HCT116 (cell line): ENCODE measurements at regions not wholly inside any gene's neighbourhood (a gene's known extent, or its start where the extent isn't known, plus 50 kb on each side); places are given as distances from the start of the nearest gene placed in this dataset.

Experiments used
- CTCF ChIP-seq, 3 experiments: fragments of 200-600 bp in 1 of 3; sonication (generic) in 1 of 3; IDR thresholded peaks in 2 of 3; conservative IDR thresholded peaks in 1 of 3; 2 replicates each; pipeline ENCODE4 v1.5.1; 2012 to 2017; ENCODE audit warnings: low read depth in 2 of 3, low read length in 2 of 3, antibody characterized with exemption in 1 of 3, borderline replicate concordance in 1 of 3, control low read depth in 1 of 3, mild to moderate bottlenecking in 1 of 3, mixed read lengths in 1 of 3, mixed run types in 1 of 3, moderate library complexity in 1 of 3; ENCODE audit not compliant: insufficient read depth in 1 of 3
- EGR1 ChIP-seq: IDR thresholded peaks from 2 replicates; pipeline ENCODE4 v1.6.1; 2012; ENCODE audit warnings: low read depth
- EZH2phosphoT487 ChIP-seq: fragments of 200-600 bp; IDR thresholded peaks from 2 replicates; pipeline ENCODE4 v1.6.1; 2018; ENCODE audit warnings: antibody characterized with exemption, borderline replicate concordance
- JUND ChIP-seq: IDR thresholded peaks from 2 replicates; pipeline ENCODE4 v1.6.1; 2012
- MAX ChIP-seq: IDR thresholded peaks from 2 replicates; pipeline ENCODE4 v1.6.1; 2012
- POLR2A ChIP-seq: IDR thresholded peaks from 2 replicates; pipeline ENCODE4 v1.7.0; 2011; ENCODE audit warnings: borderline replicate concordance; ENCODE audit not compliant: insufficient read depth, insufficient read length; ENCODE audit errors: extremely low read depth
- POLR2AphosphoS5 ChIP-seq: IDR thresholded peaks from 2 replicates; pipeline ENCODE4 v1.6.1; 2011; ENCODE audit warnings: mild to moderate bottlenecking, low read depth, low read length, moderate library complexity
- REST ChIP-seq: IDR thresholded peaks from 2 replicates; pipeline ENCODE4 v1.6.1; 2012; ENCODE audit warnings: low read depth
- SIN3A ChIP-seq: IDR thresholded peaks from 2 replicates; pipeline ENCODE4 v1.6.1; 2012; ENCODE audit warnings: low read depth
- SP1 ChIP-seq: IDR thresholded peaks from 2 replicates; pipeline ENCODE4 v1.6.1; 2012; ENCODE audit warnings: low read depth
- SRF ChIP-seq: IDR thresholded peaks from 2 replicates; pipeline ENCODE4 v1.6.1; 2012; ENCODE audit warnings: low read depth
- ZFX ChIP-seq: fragments of 450-650 bp; IDR thresholded peaks from 2 replicates; pipeline ENCODE4 v1.6.1; 2017
- ZNF274 ChIP-seq: fragments of 200-500 bp; sonication (Bioruptor generic); IDR thresholded peaks from 2 replicates; pipeline ENCODE4 v1.6.1; 2014; ENCODE audit warnings: mild to moderate bottlenecking, low read depth, low read length, inconsistent platforms

- TF ChIP-seq POLR2A (no peak), CTCF (IDR thresholded peaks at IDR 0.05 in 2 of 3, conservative IDR thresholded peaks at IDR 0.05 in 1 of 3; ENCODE audit: borderline replicate concordance in 1 of 3, insufficient read depth in 1 of 3, low read depth in 2 of 3, low read length in 2 of 3) (no peak), EZH2phosphoT487 (no peak), EGR1 (no peak), SP1 (no peak), ZFX (no peak), JUND (no peak), REST (no peak), POLR2AphosphoS5 (no peak), SIN3A (no peak), MAX (no peak), SRF (no peak), ZNF274 (no peak)
Measured at GRCh38 chrX:45353456-45353855, 152.8 kb upstream of the DIPK2B start.
